H9 (cell line): ENCODE measurements at regions not wholly inside any gene's neighbourhood (a gene's known extent, or its start where the extent isn't known, plus 50 kb on each side); places are given as distances from the start of the nearest gene placed in this dataset.

ENCODE experiments used
- DNase-seq: peaks from one replicate; pipeline ENCODE4 v3.0.0-alpha.2; 2017
- H2AFZ ChIP-seq: one replicate; pipeline ENCODE4 v1.6.1; 2013; ENCODE audit warnings: mild to moderate bottlenecking, low read length, control low read depth, moderate library complexity
- H2AK5ac ChIP-seq: 2 replicates; pipeline ENCODE4 v1.6.1; 2013; ENCODE audit warnings: low read length, control low read depth, mixed read lengths; ENCODE audit not compliant: insufficient read length
- H2BK120ac ChIP-seq: one replicate; pipeline ENCODE4 v1.6.1; 2013; ENCODE audit warnings: low read depth, mild to moderate bottlenecking, low read length, control low read depth, inconsistent platforms; ENCODE audit not compliant: poor library complexity, severe bottlenecking
- H2BK12ac ChIP-seq: 2 replicates; pipeline ENCODE4 v1.6.1; 2013; ENCODE audit warnings: low read length, control low read depth, mixed read lengths, low read depth; ENCODE audit not compliant: insufficient read length
- H2BK15ac ChIP-seq: 2 replicates; pipeline ENCODE4 v1.6.1; 2013; ENCODE audit warnings: low read depth, low read length, control low read depth
- H2BK20ac ChIP-seq: one replicate; pipeline ENCODE4 v1.6.1; 2013; ENCODE audit warnings: low read depth, mild to moderate bottlenecking, low read length, control low read depth, inconsistent platforms; ENCODE audit not compliant: poor library complexity, severe bottlenecking
- H2BK5ac ChIP-seq: 2 replicates; pipeline ENCODE4 v1.6.1; 2013; ENCODE audit warnings: low read length, control low read depth, mixed read lengths; ENCODE audit not compliant: insufficient read length
- H3K14ac ChIP-seq: 2 replicates; pipeline ENCODE4 v1.6.1; 2013; ENCODE audit warnings: low read length, control low read depth; ENCODE audit not compliant: insufficient read depth
- H3K18ac ChIP-seq: 2 replicates; pipeline ENCODE4 v1.6.1; 2013; ENCODE audit warnings: low read depth, mild to moderate bottlenecking, mixed read lengths, low read length, control low read depth; ENCODE audit not compliant: insufficient read length
- H3K23ac ChIP-seq: 2 replicates; pipeline ENCODE4 v1.6.1; 2013; ENCODE audit warnings: low read length, control low read depth, mixed read lengths, low read depth; ENCODE audit not compliant: insufficient read length
- H3K23me2 ChIP-seq: 2 replicates; pipeline ENCODE4 v1.6.1; 2013; ENCODE audit warnings: low read depth, mild to moderate bottlenecking, mixed read lengths, low read length, control low read depth; ENCODE audit not compliant: insufficient read length, poor library complexity, severe bottlenecking
- H3K27ac ChIP-seq: 2 replicates; pipeline ENCODE4 v1.5.1; 2013; ENCODE audit warnings: low read length, control low read depth, mixed read lengths, low read depth; ENCODE audit not compliant: insufficient read length
- H3K27me3 ChIP-seq: 2 replicates; pipeline ENCODE4 v1.6.1; 2013; ENCODE audit warnings: low read length, control low read depth, inconsistent platforms; ENCODE audit not compliant: insufficient read depth
- H3K4ac ChIP-seq: 2 replicates; pipeline ENCODE4 v1.6.1; 2013; ENCODE audit warnings: low read depth, mild to moderate bottlenecking, control low read depth, inconsistent platforms, low read length, moderate library complexity
- H3K4me1 ChIP-seq: 2 replicates; pipeline ENCODE4 v1.6.1; 2013; ENCODE audit warnings: low read length, control low read depth, inconsistent platforms; ENCODE audit not compliant: insufficient read depth
- H3K4me2 ChIP-seq: 2 replicates; pipeline ENCODE4 v1.6.1; 2013; ENCODE audit warnings: low read length, control low read depth, mixed read lengths; ENCODE audit not compliant: insufficient read length, insufficient read depth
- H3K56ac ChIP-seq: 2 replicates; pipeline ENCODE4 v1.6.1; 2013; ENCODE audit warnings: low read depth, mild to moderate bottlenecking, mixed read lengths, low read length, control low read depth; ENCODE audit not compliant: insufficient read length
- H3K79me1 ChIP-seq: 2 replicates; pipeline ENCODE4 v1.6.1; 2013; ENCODE audit warnings: low read depth, mild to moderate bottlenecking, moderate library complexity, low read length, control low read depth, inconsistent platforms; ENCODE audit not compliant: insufficient read depth, poor library complexity, severe bottlenecking
- H3K79me2 ChIP-seq: 2 replicates; pipeline ENCODE4 v1.6.1; 2013; ENCODE audit warnings: low read length, control low read depth, inconsistent platforms; ENCODE audit not compliant: insufficient read depth
- H3K9ac ChIP-seq: 2 replicates; pipeline ENCODE4 v1.6.1; 2013; ENCODE audit warnings: low read length, control low read depth, mixed read lengths; ENCODE audit not compliant: insufficient read length; ENCODE audit errors: extremely low read depth
- H3K9me3 ChIP-seq: one replicate; pipeline ENCODE4 v1.6.1; 2013; ENCODE audit warnings: low read depth, low read length, inconsistent platforms; ENCODE audit not compliant: control insufficient read depth
- H3T11ph ChIP-seq: one replicate; pipeline ENCODE4 v1.6.1; 2013; ENCODE audit warnings: mild to moderate bottlenecking, low read length, control low read depth, inconsistent platforms
- H4K20me1 ChIP-seq: one replicate; pipeline ENCODE4 v1.6.1; 2013; ENCODE audit not compliant: control insufficient read depth, insufficient read length, insufficient read depth
- H4K5ac ChIP-seq: 2 replicates; pipeline ENCODE4 v1.6.1; 2013; ENCODE audit warnings: low read depth, mild to moderate bottlenecking, mixed read lengths, low read length, control low read depth; ENCODE audit not compliant: insufficient read length
- H4K8ac ChIP-seq: replicated peaks from 2 replicates; pipeline ENCODE4 v1.6.1; 2013; ENCODE audit warnings: low read length, control low read depth, mixed read lengths, low read depth; ENCODE audit not compliant: insufficient read length
- H4K91ac ChIP-seq: 2 replicates; pipeline ENCODE4 v1.6.1; 2013; ENCODE audit warnings: low read depth, mild to moderate bottlenecking, moderate library complexity, mixed read lengths, low read length, control low read depth; ENCODE audit not compliant: insufficient read length
- H3K27ac Mint-ChIP-seq, 3 experiments: 2 replicates in 2 of 3; 3 replicates in 1 of 3; pipeline ENCODE4 v1.8.0; 2020 to 2021; ENCODE audit warnings: mixed read lengths in 3 of 3, mild to moderate bottlenecking in 1 of 3, moderate library complexity in 1 of 3
- H3K27me3 Mint-ChIP-seq: 2 replicates; pipeline ENCODE4 v1.8.0; 2021; ENCODE audit warnings: low read depth, mild to moderate bottlenecking, moderate library complexity, mixed read lengths
- H3K36me3 Mint-ChIP-seq, 3 experiments: 2 replicates in 2 of 3; 3 replicates in 1 of 3; pipeline ENCODE4 v1.8.0; 2020 to 2021; ENCODE audit warnings: low read depth in 3 of 3, mixed read lengths in 3 of 3; ENCODE audit not compliant: insufficient read depth in 1 of 3
- H3K4me1 Mint-ChIP-seq, 2 experiments: 2 replicates each; pipeline ENCODE4 v1.8.0; 2020; ENCODE audit warnings: mixed read lengths in 2 of 2
- H3K4me3 Mint-ChIP-seq, 2 experiments: 2 replicates in 1 of 2; 3 replicates in 1 of 2; pipeline ENCODE4 v1.8.0; 2020 to 2021; ENCODE audit warnings: mild to moderate bottlenecking in 2 of 2, mixed read lengths in 2 of 2, moderate library complexity in 1 of 2
- H3K9me3 Mint-ChIP-seq, 2 experiments: 2 replicates in 1 of 2; 3 replicates in 1 of 2; pipeline ENCODE4 v1.8.0; 2020; ENCODE audit warnings: mild to moderate bottlenecking in 2 of 2, mixed read lengths in 2 of 2, moderate library complexity in 1 of 2
- WGBS: extraction: QIAGEN DNeasy Blood & Tissue Kit; methylation state at CpG from one replicate; pipeline ENCODE4 v1.1.7; 2013; ENCODE audit warnings: missing lambda C conversion rate, low lambda C conversion rate, mixed read lengths; ENCODE audit not compliant: insufficient read length; ENCODE audit errors: extremely low coverage; 5-methylcytosine and 5-hydroxymethylcytosine counted together
- TF ChIP-seq, protein P1 (sequence below): fragments of 200-600 bp; sonication (generic); conservative IDR thresholded peaks from 3 replicates; pipeline ENCODE4 v1.8.0; 2021; ENCODE audit warnings: antibody characterized with exemption, mild to moderate bottlenecking

DNA sequence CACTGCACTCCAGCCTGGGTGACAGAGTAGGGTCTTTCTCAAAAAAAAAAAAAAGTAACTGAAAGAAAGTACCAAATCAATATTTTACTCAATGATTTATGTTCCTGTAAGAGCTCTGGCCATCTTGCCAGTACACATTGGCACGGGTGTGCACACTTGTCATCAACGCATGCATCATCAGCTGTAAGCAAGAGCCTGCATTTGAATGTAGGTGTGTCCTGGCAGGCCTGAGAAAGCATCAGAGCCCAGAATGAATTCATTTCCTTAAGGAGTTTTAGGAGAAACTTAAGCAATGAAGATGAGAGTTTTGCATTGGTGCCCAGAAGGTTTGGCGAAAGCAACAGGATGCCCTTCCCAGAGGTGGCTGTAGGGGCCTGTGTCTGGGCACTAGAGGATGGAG is 88.5 kb upstream of the FZD10 start:
- Histone ChIP-seq H2AK5ac (no peak overlapping the region), H3K9me3 (no peaks in the 10 kb centered on the region), H4K91ac (no peak overlapping the region), H2BK15ac (no peak overlapping the region), H2BK12ac (no peak overlapping the region), H3K18ac (no peak overlapping the region), H3K4me1 (peaks cover 5% of the 10 kb centered on the region; the same call in 1 of the 2 replicates), H3K79me2 (no peaks in the 10 kb centered on the region), H3K23ac (no peak overlapping the region), H4K20me1 (no peaks in the 10 kb centered on the region), H3T11ph (no peak overlapping the region), H2BK20ac (no peak overlapping the region), H3K27me3 (peaks cover 8% of the 10 kb centered on the region; the same call in 1 of the 2 replicates), H2BK120ac (no peak overlapping the region), H4K5ac (no peak overlapping the region), H3K79me1 (no peaks in the 10 kb centered on the region), H3K56ac (no peak overlapping the region), H3K23me2 (no peaks in the 10 kb centered on the region), H3K4me2 (no peak overlapping the region), H4K8ac (no peak overlapping the region), H3K9ac (no peak overlapping the region), H2BK5ac (no peak overlapping the region), H3K4ac (no peak overlapping the region), H3K27ac (no peak overlapping the region), H3K14ac (no peak overlapping the region), H2AFZ (no peak overlapping the region)
- peaks cover 0 to 5% of the 10 kb centered on the region in 2 experiments; a peak in 2 of 5 replicates for H3K9me3 Mint-ChIP-seq
- DNase-seq: no peak
- TF ChIP-seq, protein P1, sequence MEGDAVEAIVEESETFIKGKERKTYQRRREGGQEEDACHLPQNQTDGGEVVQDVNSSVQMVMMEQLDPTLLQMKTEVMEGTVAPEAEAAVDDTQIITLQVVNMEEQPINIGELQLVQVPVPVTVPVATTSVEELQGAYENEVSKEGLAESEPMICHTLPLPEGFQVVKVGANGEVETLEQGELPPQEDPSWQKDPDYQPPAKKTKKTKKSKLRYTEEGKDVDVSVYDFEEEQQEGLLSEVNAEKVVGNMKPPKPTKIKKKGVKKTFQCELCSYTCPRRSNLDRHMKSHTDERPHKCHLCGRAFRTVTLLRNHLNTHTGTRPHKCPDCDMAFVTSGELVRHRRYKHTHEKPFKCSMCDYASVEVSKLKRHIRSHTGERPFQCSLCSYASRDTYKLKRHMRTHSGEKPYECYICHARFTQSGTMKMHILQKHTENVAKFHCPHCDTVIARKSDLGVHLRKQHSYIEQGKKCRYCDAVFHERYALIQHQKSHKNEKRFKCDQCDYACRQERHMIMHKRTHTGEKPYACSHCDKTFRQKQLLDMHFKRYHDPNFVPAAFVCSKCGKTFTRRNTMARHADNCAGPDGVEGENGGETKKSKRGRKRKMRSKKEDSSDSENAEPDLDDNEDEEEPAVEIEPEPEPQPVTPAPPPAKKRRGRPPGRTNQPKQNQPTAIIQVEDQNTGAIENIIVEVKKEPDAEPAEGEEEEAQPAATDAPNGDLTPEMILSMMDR: no peak
- peaks cover 9 to 17% of the 10 kb centered on the region in 2 experiments for H3K4me1 Mint-ChIP-seq
- no CpG with 5 or more reads among the region's 3 CpGs for WGBS
- H3K4me3 Mint-ChIP-seq: no peak overlapping the region
- H3K36me3 Mint-ChIP-seq: no peaks in the 10 kb centered on the region
- H3K27ac Mint-ChIP-seq: no peak overlapping the region
- peaks cover 100% of the 10 kb centered on the region for H3K27me3 Mint-ChIP-seq
